22Rv1 (cell line): ENCODE measurements at regions not wholly inside any gene's neighbourhood (a gene's known extent, or its start where the extent isn't known, plus 50 kb on each side); places are given as distances from the start of the nearest gene placed in this dataset.

Experiments used
- ZFX ChIP-seq: fragments of 450-650 bp; IDR thresholded peaks from 2 replicates; pipeline ENCODE4 v1.6.1; 2017; ENCODE audit warnings: antibody characterized with exemption, borderline replicate concordance
- TF ChIP-seq, protein P1 (sequence below): fragments of 450-650 bp; IDR thresholded peaks from 2 replicates; pipeline ENCODE4 v1.5.1; 2017; ENCODE audit warnings: mild to moderate bottlenecking

DNA sequence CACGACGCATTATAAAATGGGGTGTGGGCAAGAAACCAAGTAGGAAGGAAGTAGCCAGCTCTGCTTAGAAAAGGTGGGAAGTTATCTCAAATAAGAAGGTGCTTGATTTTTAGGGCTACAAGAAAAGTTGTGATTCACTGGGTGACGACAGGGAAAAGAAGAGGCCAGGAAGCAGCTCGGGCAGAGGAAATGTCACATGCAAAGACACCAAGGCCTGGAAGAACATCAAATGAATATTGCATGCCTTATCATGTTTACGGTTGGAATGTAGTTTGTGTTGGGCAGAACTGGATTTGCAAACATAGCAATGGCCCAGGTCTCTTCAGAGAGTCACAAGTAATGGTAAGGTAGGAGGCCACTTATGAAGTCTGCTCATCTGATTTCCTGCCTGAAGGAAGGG is 610.6 kb downstream of the IRS1 start:
- TF ChIP-seq, protein P1, sequence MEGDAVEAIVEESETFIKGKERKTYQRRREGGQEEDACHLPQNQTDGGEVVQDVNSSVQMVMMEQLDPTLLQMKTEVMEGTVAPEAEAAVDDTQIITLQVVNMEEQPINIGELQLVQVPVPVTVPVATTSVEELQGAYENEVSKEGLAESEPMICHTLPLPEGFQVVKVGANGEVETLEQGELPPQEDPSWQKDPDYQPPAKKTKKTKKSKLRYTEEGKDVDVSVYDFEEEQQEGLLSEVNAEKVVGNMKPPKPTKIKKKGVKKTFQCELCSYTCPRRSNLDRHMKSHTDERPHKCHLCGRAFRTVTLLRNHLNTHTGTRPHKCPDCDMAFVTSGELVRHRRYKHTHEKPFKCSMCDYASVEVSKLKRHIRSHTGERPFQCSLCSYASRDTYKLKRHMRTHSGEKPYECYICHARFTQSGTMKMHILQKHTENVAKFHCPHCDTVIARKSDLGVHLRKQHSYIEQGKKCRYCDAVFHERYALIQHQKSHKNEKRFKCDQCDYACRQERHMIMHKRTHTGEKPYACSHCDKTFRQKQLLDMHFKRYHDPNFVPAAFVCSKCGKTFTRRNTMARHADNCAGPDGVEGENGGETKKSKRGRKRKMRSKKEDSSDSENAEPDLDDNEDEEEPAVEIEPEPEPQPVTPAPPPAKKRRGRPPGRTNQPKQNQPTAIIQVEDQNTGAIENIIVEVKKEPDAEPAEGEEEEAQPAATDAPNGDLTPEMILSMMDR, result no peak
- TF ChIP-seq ZFX, result no peak
